ENCODE measurements at regions not wholly inside any gene's neighbourhood (a gene's known extent, or its start where the extent isn't known, plus 50 kb on each side); places are given as distances from the start of the nearest gene placed in this dataset.

- no peak for DNase-seq (ENCODE audit: extremely low spot score)
- intact Hi-C loops (cut with DNase I), result loop anchor here (5.0 to 10.0 kb wide), 3 partner anchors 251 to 1669 kb away; no protein-coding TSS in a partner anchor
- Histone ChIP-seq H3K4me1 (peaks cover 0 to 17% (median 7%) of the 10 kb centered on the region in 4 donors), H3K27ac (replicated peaks in 1 of 4) (no peak overlapping the region), H3K27me3 (no peaks in the 10 kb centered on the region), H3K36me3 (no peaks in the 10 kb centered on the region), H3K4me3 (no peak overlapping the region), H3K9me3 (no peaks in the 10 kb centered on the region)
- WGBS, result 60% methylated on average over 6 of the region's 6 CpGs
- TF ChIP-seq, protein P1, sequence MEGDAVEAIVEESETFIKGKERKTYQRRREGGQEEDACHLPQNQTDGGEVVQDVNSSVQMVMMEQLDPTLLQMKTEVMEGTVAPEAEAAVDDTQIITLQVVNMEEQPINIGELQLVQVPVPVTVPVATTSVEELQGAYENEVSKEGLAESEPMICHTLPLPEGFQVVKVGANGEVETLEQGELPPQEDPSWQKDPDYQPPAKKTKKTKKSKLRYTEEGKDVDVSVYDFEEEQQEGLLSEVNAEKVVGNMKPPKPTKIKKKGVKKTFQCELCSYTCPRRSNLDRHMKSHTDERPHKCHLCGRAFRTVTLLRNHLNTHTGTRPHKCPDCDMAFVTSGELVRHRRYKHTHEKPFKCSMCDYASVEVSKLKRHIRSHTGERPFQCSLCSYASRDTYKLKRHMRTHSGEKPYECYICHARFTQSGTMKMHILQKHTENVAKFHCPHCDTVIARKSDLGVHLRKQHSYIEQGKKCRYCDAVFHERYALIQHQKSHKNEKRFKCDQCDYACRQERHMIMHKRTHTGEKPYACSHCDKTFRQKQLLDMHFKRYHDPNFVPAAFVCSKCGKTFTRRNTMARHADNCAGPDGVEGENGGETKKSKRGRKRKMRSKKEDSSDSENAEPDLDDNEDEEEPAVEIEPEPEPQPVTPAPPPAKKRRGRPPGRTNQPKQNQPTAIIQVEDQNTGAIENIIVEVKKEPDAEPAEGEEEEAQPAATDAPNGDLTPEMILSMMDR (IDR thresholded peaks at IDR 0.05), result peak; percentile 41 to 63 (median 41)
- TF ChIP-seq POLR2AphosphoS5 (IDR thresholded peaks at IDR 0.05) (no peak), POLR2A (IDR thresholded peaks at IDR 0.05; ENCODE audit: low read depth) (no peak)
Measured at GRCh38 chr1:165075725-165076370, 280.7 kb downstream of the LMX1A start.

DNA sequence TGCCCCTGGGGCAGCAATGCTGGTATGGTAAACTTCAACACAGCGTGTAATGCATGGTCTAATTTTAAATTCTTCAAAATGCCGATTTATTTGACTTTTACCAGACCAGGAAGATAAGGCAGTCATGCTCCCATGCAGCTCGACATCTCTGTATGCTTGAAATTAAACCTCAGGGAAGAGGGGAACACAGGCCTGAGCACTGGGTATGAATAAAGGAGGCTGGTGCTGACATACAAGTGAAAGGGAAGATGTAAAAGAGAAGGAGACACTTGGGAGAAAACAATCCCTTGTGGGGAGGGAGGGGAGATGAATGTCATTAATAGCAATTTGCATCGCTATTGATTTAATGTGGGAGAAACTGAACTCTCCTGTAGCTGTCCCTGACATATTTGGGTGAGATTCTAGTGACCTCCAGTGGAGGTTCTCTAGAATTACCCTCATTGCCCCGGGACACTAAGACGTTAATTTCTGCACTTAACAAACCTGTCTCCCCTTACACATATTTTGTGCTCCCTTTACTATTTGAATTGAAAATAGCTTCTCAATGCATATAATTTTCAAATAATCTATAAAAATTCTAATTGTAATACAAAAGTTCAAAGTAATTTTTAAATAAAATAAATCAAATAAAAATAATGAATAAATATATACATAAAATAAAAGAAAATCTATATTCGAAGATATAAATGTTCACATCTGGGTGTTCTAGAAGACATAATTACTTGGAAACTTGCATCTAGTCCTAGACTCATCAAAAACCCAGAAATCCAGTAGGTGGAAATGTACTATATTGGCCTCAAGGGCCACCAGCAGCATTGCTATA lies 283.1 kb downstream of the LMX1A start:
- H3K4me1 ChIP-seq, result peaks cover 0 to 26% (median 17%) of the 10 kb centered on the region in 4 donors
- H3K4me3 ChIP-seq, result no peak overlapping the region
- H3K27ac ChIP-seq (replicated peaks in 1 of 4), result peak overlapping the region in 1 of 4 donors; percentile 33
- H3K27me3 ChIP-seq, result no peaks in the 10 kb centered on the region
- no peaks in the 10 kb centered on the region for H3K9me3 ChIP-seq
- H3K36me3 ChIP-seq, result no peaks in the 10 kb centered on the region
- DNase-seq (ENCODE audit: extremely low spot score), result no peak
- TF ChIP-seq, protein P1 (IDR thresholded peaks at IDR 0.05), result peak; percentile 72 to 83 (median 75)
- no peak for TF ChIP-seq EP300 (IDR thresholded peaks at IDR 0.05)
- TF ChIP-seq POLR2AphosphoS5 (IDR thresholded peaks at IDR 0.05), result no peak
- intact Hi-C loops (cut with DNase I), result loop anchor here (5.0 to 10.0 kb wide), 2 partner anchors 249 to 286 kb away; no protein-coding TSS in a partner anchor
- 32% methylated on average over 7 of the region's 7 CpGs for WGBS

DNA sequence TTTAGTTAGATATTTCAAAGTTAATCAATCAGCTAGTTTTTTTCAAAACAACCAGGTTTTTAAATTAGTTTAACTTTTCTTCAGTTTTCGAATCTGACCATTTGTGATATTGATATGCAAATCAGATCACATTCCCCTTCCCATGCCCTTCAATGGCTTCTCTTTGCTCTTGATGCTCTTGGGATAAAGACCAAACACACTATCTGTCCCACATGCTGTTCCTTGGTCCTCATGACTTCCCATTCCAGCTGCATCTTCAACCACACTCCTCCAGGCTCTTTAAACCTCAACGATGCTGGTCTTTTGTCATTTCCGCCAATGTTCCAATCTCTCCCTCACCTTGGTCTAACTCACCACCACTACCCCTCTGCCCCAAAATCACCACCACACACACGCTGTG lies 285.8 kb downstream of the LMX1A start:
- H3K4me1 ChIP-seq, result peaks cover 0 to 26% (median 17%) of the 10 kb centered on the region in 4 donors
- H3K27me3 ChIP-seq, result no peaks in the 10 kb centered on the region
- H3K9me3 ChIP-seq, result no peaks in the 10 kb centered on the region
- no peak overlapping the region for H3K4me3 ChIP-seq
- no peak for TF ChIP-seq POLR2A (IDR thresholded peaks at IDR 0.05; ENCODE audit: low read depth)
- TF ChIP-seq, protein P1 (IDR thresholded peaks at IDR 0.05), result no peak
- TF ChIP-seq POLR2AphosphoS5 (IDR thresholded peaks at IDR 0.05), result no peak
- TF ChIP-seq EP300 (IDR thresholded peaks at IDR 0.05), result no peak
- intact Hi-C loops (cut with DNase I), result loop anchor here (5.0 to 10.0 kb wide), 2 partner anchors 246 to 283 kb away; no protein-coding TSS in a partner anchor
- no peak for DNase-seq (ENCODE audit: extremely low spot score)
- no peak overlapping the region for H3K27ac ChIP-seq (replicated peaks in 1 of 4)
- WGBS, result 92% methylated on average over 4 of the region's 4 CpGs
- H3K36me3 ChIP-seq, result no peaks in the 10 kb centered on the region

GRCh38 chr1:165069829-165070228 lies 286.7 kb downstream of the LMX1A start:
- H3K4me3 ChIP-seq, result no peak overlapping the region
- no peaks in the 10 kb centered on the region for H3K9me3 ChIP-seq
- TF ChIP-seq EP300 (IDR thresholded peaks at IDR 0.05), result no peak
- TF ChIP-seq POLR2AphosphoS5 (IDR thresholded peaks at IDR 0.05), result no peak
- no peak for TF ChIP-seq POLR2A (IDR thresholded peaks at IDR 0.05; ENCODE audit: low read depth)
- TF ChIP-seq, protein P1 (IDR thresholded peaks at IDR 0.05), result no peak
- no peak for DNase-seq (ENCODE audit: extremely low spot score)
- intact Hi-C loops (cut with DNase I), result loop anchor here (5.0 to 10.0 kb wide), 2 partner anchors 245 to 283 kb away; no protein-coding TSS in a partner anchor
- no peaks in the 10 kb centered on the region for H3K36me3 ChIP-seq
- no peaks in the 10 kb centered on the region for H3K27me3 ChIP-seq
- peaks cover 0 to 26% (median 17%) of the 10 kb centered on the region in 4 donors for H3K4me1 ChIP-seq
- no peak overlapping the region for H3K27ac ChIP-seq (replicated peaks in 1 of 4)
- WGBS, result 57% methylated on average over 1 of the region's 1 CpG

All from esophagus muscularis mucosa (tissue), 4 donors.